GM18873 (cell line): ENCODE measurements at regions not wholly inside any gene's neighbourhood (a gene's known extent, or its start where the extent isn't known, plus 50 kb on each side); places are given as distances from the start of the nearest gene placed in this dataset.
"Not testable (repeated sequence)": the region's sequence is repeated elsewhere in the genome, so short reads cannot be mapped to it uniquely, and the experiment has no call there.

ENCODE experiments used
- ATAC-seq: cut with Tn5 transposase; IDR thresholded peaks from one replicate; pipeline ENCODE4 v1.9.1; 2021; ENCODE audit warnings: mild to moderate bottlenecking, moderate library complexity, moderate number of reproducible peaks; ENCODE audit not compliant: unreplicated experiment, low FRiP score

DNA sequence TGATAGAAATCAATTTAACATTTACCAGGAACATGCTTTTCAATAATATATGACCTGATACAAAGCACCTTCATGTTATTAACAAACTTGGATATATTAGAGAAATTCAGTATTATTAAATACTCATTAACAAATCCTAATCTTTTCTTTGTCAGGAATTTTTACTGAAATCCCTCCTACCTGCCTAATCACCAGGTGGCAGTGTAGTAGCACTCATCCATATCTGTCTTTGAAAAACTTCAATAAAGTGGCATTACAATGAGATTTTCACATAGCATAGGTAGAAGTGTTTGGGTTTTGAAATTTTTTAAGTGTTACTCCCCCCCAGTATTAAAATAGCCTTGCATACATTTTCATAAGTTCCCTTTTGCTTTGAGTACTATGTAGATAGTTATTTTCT, 1246.6 kb upstream of the LRRN3 start:
- no peak for ATAC-seq

DNA sequence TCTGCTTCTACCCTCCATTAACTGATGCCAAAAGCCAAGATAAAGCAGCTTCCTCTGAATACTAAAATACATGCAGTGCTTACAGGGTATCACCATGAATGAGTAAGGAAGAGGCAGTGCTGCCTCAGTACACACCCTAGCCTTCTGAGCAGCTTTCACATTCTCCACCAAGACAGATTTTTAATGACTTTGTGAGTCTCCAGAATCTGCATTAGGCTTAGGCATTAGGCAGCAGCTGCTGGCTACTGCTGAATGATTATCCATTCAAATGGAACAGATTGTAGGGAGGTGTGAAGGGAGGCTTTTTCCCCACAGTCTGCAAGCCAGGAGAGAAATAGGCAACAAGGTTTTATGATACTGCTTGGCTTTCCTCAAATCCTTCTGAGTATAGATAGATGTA, 1226.7 kb upstream of the LRRN3 start:
- no peak for ATAC-seq

DNA sequence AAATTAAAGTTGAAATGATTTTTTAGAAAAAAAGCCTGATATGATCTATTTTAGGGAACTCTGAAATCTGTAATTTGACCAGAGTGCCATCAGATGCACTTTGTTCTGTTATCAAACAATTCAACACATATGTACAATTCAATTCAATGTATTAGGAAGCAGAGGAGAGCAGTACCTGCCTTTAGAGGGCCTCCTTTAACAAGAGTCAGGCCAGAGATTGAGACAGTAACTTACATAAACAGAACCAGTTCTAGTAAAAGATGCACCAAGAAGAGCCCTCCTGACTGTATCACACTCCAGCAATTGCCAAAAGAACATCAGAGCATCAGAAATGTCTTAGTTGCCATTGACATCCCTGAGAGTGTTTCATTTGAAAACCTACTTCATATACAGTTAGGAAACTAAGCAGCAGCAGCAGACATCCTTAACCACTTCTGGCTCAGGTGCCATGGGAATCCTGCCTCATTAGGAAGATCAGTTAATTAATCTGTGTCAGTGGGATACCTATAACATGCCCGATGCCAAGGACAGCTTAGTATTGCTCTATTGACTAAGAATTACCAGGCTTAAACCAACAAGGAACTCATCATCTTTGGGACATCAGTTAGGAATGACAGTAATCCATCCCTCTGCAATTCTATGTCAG, 1222.6 kb upstream of the LRRN3 start:
- ATAC-seq: no peak

DNA sequence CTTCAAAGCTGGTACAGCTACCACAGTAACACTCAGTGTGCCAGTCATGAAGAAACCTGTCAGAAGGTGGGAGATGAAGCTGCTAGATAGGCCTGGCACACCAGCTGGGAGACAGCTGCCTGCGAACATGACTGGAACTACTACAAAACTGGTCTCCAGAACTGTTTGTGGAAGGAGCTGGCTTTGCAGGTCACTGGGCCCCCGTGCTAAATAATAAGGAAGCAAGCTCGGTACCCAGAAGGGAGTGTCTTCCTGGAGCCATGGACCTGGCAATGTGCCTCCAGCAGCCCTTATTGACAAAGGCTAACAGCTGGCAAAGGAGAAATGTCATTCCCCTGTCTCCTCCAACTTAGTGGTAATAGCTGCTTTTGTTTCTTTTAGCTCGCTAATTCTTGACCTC, 1217.6 kb upstream of the LRRN3 start:
- no peak for ATAC-seq

DNA sequence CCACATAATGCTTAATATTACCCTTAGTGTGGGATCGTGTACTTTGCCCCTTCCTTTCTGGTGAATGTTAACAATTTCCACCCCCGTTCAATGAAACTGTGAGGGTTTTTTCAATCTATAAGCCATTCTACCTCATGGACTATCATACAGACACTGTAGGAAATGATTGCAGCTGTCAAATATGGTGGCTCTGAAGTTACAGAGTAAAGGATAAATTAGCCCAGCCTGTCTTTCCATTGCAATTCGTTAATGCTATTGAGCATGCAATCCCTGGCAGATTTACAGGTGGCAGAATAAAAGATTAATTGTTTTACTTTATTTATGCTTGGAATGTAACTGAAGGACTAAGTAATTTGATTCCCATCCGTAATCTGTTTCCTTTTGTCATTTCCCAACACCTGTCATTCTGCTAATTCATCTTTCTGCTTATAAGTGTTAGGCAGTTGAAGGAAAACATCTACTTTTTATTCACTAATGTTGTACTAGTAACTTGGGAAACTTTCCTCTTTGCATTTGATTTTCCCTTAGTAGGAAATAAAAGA, 1211.6 kb upstream of the LRRN3 start:
- no peak for ATAC-seq

DNA sequence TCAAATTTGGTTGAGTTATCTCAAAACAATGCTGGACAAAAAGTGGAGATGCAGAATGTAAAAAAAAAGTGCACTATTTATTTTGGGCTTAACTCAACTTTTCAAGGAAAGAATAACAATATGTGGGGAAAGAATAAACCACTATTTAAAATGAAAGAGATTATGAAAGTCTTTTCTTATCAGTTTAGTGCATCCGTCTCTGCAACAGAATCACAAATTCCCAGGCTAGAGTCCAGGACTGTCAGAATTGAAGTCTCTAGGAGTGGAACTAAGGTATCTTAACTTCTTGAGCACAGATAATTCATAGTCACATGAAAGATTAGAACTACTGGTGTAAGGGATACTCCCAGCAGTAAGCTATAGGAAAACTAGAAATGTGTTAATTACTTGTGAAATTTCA, 1200.3 kb upstream of the LRRN3 start:
- no peak for ATAC-seq

DNA sequence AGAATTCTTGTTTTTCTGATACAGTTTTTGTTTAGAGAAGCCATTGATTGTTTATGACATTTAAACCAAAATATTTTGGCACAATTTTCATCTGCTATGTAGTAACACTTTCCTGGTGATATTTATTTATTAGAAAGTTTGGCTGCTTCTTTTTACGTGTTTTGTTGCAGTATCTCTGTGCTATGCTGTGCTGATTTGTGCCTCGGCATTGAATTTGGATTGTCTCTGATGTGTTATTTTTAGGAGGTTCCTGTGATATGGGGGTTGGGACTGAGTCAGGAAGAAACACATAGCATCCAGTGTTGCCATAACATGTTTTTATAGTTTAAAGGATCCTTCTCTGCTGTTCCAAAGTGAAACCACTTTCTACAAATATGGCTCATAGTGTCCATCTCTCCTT, 1197.7 kb upstream of the LRRN3 start:
- ATAC-seq: no peak

DNA sequence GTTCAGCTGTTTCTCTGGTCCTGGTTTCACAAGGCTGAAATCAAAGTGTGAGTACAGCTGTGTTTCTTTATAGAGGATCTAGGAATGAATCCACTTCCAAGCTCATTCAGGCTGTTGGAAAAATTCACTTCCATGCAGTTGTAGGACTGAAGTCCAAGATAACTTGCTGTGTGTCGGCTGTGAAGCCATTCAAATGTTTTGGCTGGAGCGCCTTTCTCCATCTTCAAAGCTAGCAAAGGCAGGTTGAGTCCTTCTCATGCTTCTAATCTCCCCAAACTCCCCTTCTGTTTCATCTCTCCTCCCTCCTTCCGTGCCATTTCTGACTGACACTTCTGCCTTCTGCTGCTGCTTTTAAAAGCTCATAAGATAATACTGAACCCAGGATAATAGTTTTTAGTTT, 1195.4 kb upstream of the LRRN3 start:
- no peak for ATAC-seq

DNA sequence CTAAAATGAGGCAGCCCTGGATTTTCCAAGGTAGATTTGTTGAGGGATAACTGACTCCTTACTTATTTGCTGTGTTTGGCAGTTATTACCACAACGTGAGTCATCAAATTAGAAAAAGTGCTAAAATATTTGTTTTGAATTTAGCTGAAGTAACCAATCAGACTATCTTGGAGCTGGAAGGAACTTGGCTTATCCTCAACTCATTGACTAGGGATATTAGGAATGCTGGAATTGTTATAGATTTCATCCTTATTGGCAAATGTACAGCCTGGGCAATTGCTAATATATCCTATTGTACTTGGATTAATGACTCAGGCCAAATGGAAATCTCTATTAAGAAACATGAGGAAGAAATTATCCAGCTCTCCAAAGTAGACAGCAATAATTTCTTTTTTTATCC, 1189.0 kb upstream of the LRRN3 start:
- ATAC-seq: no peak

DNA sequence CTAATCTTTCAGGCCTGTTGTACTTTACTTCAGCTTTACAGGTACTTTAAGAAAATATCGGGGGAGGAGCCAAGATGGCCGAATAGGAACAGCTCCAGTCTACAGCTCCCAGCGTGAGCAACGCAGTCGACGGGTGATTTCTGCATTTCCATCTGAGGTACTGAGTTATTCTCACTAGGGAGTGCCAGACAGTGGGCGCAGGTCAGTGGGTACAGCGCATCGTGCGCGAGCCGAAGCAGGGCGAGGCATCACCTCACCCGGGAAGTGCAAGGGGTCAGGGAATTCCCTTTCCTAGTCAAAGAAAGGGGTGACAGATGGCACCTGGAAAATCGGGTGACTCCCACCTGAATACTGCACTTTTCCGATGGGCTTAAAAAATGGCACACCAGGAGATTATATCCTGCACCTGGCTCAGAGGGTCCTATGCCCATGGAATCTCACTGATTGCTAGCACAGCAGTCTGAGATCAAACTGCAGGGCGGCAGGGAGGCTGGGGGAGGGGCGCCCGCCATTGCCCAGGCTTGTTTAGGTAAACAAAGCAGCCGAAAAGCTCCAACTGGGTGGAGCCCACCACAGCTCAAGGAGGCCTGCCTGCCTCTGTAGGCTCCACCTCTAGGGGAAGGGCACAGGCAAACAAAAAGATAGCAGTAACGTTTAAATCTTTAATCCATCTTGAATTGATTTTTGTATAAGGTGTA, 1185.4 kb upstream of the LRRN3 start:
- ATAC-seq: not testable (repeated sequence)

DNA sequence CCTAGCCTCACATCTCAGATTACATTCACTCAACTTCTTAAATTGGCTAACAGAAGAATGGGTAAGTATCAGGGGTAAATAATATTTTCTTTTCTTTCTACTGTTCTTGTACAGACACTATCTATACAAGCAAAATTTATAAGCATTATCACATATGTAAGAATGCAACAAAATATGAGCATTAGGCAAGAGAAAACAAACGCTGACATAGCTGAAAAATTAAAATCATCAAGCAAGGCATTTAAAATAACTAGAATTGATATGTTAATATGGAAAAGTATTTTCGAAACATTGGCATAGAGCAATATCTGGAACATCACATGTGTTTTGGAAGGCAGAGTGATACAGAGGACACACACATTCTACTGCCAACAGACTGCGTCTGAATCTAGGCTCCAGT, 1175.3 kb upstream of the LRRN3 start:
- ATAC-seq: no peak

DNA sequence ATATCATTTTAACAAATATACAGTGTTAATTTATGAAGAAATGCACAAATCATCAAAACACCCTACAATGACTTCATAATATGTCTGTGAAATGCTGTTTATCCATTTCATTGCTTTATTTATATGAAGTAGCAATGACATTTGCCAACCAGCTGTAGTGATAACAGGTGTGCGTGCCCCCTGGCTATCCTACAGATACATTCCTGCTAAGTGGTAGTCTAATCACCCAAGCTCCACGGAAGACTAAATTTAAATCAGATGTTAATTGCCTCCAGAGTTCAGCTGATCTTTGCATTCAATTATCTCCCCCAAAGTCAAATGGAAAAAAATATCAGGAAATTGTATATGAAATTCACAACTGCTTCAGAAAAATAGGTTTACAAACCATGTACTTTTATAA, 1164.2 kb upstream of the LRRN3 start:
- ATAC-seq: no peak

DNA sequence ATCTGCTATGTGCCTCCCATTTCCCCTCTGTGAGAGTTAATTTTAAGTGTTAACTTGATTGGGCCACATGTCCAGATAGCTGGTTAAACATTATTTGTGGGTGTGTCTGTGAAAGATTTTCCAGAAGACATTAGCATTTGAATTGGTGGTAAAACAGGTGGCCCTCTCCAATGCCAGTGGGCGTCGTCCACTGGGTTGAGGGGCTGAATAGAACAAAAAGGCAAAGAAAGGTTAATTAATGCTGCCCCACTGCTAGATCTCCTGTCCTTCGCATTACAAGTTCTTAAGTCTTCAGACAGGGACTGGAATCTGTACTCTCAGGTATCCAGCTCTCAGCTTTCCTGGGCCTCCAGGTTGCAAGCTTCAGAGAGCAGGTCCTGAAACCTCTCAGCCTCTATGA, 1160.9 kb upstream of the LRRN3 start:
- no peak for ATAC-seq

DNA sequence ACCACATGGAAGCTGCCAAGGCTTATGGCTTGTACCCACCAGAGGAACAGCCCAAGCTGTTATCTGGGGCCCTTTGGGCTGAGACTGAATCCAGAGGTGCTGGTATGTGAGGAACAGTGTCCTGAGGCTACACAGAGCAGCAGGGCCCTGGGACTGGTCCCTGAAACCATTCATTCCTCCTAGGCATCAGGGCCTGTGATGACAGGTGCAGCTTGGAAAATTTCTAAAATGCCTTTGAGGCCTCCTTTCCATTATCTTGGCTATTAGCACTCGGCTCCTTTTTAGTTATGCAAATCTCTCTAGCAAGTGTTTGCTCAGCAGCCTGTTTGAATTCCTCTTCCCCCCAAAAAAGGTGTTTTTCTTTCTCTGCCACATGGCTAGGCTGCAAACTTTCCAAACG, 1151.7 kb upstream of the LRRN3 start:
- no peak for ATAC-seq

DNA sequence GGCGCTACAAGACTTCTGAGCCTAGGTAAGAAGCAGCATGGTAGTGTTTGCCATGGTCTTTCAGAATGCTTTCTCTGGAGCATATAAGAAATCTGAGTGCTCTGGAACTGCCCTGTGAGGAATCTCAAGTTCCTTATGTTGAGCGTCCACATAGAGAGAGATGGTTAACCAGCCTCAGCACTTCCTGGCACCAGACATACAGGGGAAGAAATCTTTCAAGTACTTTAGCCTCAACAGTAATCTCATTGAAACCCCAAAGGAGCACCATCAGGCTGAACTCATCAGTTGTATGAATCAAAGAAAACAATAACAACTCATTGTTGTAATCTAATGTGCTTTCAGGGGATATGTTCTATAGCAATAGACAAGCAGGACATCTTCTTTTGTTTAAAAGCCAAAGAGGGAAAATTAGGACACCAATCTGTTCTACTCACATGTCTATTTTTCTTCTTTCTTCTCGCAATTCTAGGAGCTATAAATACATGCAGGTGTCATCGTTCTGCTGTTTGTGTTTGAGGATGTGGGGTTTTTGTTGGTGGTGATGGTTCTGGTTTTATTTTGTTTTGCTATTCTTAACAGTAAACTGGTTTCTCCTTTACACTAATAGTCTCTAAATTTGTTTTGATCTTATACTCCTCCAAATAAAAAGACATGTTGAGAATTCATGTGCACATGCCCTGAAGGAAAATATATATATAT, 1145.0 kb upstream of the LRRN3 start:
- ATAC-seq: no peak

DNA sequence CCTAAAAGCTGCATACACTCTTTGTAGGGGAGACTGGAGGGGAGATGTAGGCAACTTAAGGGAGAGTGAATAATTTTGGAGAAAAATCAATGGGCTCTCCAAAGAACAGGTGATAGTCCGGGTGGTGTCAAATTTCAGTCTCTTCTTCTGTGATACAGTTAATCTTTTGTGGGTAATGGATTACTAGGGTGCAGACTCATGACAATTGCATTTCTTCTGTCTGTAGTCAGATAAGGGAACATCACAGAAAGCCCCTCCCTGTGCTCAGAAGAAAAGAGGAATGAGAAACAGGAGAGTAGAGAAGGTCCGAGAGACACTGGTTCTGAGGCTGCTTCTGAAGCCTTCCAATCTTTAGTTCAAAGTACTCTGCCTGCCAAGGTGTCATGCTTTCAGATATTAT, 1140.7 kb upstream of the LRRN3 start:
- no peak for ATAC-seq

DNA sequence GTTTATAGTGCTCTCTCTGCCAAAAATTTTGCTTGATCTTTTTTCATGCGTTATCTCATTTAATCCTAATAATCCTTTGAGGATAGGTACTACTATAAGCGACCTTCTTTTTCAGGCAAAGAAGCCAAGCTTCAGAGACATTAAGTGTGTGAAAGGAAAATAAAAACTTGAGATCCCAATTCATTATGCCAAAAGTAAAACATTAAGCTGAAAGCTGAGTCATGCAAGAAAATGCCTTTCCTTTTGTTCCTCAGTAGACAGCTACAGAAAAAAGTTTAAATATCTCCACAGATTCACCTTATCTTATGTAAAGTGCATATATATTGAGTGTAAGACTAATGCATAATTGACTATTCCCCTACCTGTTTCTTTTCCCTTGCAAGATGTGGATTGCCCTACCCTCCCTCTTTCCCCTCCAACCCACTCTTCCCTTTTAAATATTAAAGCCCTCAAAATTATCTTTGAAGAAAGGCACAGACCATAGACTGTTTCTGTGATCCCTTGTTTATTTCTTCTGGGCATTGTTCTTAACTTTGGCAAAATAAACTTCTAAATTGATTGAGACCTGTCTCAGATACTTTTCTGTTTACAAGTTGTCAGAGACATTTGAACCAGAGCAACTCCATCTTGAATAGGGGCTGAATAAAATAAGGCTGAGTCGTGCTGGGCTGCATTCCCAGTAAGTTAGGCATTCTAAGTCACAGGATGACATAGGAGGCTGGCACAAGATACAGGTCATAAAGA, 1139.9 kb upstream of the LRRN3 start:
- ATAC-seq: no peak

DNA sequence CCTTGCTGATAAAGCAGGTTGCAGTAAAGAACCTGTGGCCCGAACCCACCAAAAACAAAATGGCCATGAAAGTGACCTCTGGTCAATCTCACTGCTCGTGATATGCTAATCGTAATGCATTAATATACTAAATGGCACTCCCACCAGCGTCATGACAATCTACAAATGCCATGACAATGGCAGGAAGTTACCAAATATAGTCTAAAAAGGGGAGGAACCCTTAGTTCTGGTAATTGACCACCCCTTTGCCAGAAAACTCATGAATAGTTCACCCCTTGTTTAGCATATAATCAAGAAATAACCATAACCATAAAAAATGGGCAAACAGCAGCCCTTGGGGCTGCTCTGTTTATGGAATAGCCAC, 1139.4 kb upstream of the LRRN3 start:
- ATAC-seq: no peak

DNA sequence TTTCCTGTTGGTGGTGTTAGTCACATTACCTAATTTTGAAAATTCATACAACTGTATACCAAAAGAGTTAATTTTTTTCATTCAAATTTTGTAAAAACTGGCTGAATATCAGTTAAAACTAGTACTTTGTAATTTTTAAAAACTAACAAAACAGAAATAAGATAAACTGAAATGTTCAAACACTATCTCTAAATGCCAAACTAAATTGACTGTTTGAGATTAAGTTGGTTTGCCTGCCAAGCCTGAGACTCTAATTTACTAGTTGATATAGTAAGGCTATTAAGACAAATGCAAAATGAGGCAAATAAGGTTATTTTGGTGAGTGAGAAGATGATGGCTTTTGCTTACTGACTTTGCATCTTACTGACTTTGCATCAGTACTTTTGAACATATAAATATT, 1134.9 kb upstream of the LRRN3 start:
- no peak for ATAC-seq

DNA sequence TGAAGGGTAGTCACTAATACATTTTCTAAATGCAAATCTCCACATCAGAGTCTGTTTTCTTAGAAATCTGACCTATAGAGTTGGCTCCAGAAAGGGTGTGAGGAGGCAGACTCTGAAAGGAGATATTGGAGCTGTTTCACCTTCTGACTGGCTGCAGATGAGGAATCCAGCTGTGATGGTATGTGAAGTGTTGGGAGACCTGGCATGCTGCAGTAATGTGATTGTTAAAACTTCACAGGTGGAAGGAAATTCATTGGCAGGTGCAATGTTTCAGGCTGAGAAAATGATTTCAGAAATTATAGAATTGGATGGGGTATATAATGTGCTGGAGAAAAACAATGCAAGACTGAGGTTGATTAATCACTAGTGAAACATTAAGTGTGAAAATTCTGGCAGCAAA, 1134.0 kb upstream of the LRRN3 start:
- no peak for ATAC-seq

DNA sequence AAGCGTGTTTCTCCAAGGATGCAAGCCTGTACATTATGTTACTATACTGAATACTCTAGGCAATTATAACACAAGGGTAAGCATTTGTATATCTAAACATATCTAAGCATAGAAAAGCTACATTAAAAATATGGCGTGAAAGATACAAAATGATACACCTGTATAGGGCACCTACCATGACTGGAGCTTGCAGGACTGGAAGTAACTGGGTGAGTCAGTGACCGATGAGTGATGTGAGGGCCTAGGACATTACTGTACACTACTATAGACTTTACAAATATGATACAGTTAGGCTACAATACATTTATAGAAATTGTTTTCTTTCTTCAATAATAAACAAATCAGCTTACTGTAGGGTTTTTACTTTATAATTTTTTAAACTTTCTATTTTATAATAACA, 1127.2 kb upstream of the LRRN3 start:
- no peak for ATAC-seq
